HG02885 (cell line): ENCODE measurements at regions not wholly inside any gene's neighbourhood (a gene's known extent, or its start where the extent isn't known, plus 50 kb on each side); places are given as distances from the start of the nearest gene placed in this dataset.
"Not testable (repeated sequence)": the region's sequence is repeated elsewhere in the genome, so short reads cannot be mapped to it uniquely, and the experiment has no call there.

Experiments used
- ATAC-seq: cut with Tn5 transposase; IDR thresholded peaks from one replicate; pipeline ENCODE4 v1.9.1; 2021; ENCODE audit warnings: mild to moderate bottlenecking; ENCODE audit not compliant: unreplicated experiment, poor library complexity

- not testable (repeated sequence) for ATAC-seq
Measured at GRCh38 chrX:92280347-92280746, 501.2 kb downstream of the PCDH11X start.

- no peak for ATAC-seq
Measured at GRCh38 chrX:92283308-92283707, 504.1 kb downstream of the PCDH11X start.

GRCh38 chrX:92298067-92298466 is 518.9 kb downstream of the PCDH11X start:
- ATAC-seq, result not testable (repeated sequence)

- ATAC-seq, result not testable (repeated sequence)
Measured at GRCh38 chrX:92333194-92333593, 554.0 kb downstream of the PCDH11X start.

GRCh38 chrX:92351065-92351464 is 571.9 kb downstream of the PCDH11X start:
- ATAC-seq, result not testable (repeated sequence)

GRCh38 chrX:92351511-92351910 is 572.3 kb downstream of the PCDH11X start:
- no peak for ATAC-seq
